DND-41 (cell line): ENCODE measurements at regions not wholly inside any gene's neighbourhood (a gene's known extent, or its start where the extent isn't known, plus 50 kb on each side); places are given as distances from the start of the nearest gene placed in this dataset.

ENCODE experiments used
- ATAC-seq: fragments of 200-7000 bp; cut with Tn5 transposase; 3 replicates; pipeline ENCODE4 v1.9.1; 2021; ENCODE audit warnings: low read depth; ENCODE audit not compliant: insufficient read depth
- DNase-seq: peaks from one replicate; pipeline ENCODE4 v3.0.0-alpha.2; 2020
- H2AFZ ChIP-seq: 2 replicates; pipeline ENCODE4 v1.6.0; 2012; ENCODE audit warnings: low read depth, low read length
- H3K27ac ChIP-seq: 2 replicates; pipeline ENCODE4 v1.5.1; 2012; ENCODE audit warnings: low read length, inconsistent platforms
- H3K27me3 ChIP-seq: fragments of 200-600 bp; sonication (generic); 2 replicates; pipeline ENCODE4 v1.6.0; 2012; ENCODE audit warnings: low read length, mild to moderate bottlenecking, inconsistent platforms; ENCODE audit not compliant: insufficient read depth, poor library complexity
- H3K36me3 ChIP-seq: 2 replicates; pipeline ENCODE4 v1.5.1; 2012; ENCODE audit warnings: low read length, inconsistent platforms; ENCODE audit not compliant: insufficient read depth
- H3K4me1 ChIP-seq: 2 replicates; pipeline ENCODE4 v1.5.1; 2012; ENCODE audit warnings: mild to moderate bottlenecking, low read length; ENCODE audit not compliant: insufficient read depth
- H3K4me2 ChIP-seq: 2 replicates; pipeline ENCODE4 v1.6.0; 2012; ENCODE audit warnings: mild to moderate bottlenecking, moderate library complexity, low read length, inconsistent platforms; ENCODE audit not compliant: insufficient read depth
- H3K4me3 ChIP-seq, 2 experiments: fragments of 200-600 bp in 1 of 2; shearing (Covaris generic) in 1 of 2; 2 replicates each; pipeline ENCODE4 v1.5.1; 2012 to 2016; ENCODE audit warnings: inconsistent platforms in 2 of 2, low read length in 2 of 2, mild to moderate bottlenecking in 2 of 2, low read depth in 1 of 2, moderate library complexity in 1 of 2
- H3K79me2 ChIP-seq: 2 replicates; pipeline ENCODE4 v1.6.0; 2012; ENCODE audit warnings: low read length, inconsistent platforms; ENCODE audit not compliant: insufficient read depth
- H3K9ac ChIP-seq: 2 replicates; pipeline ENCODE4 v1.6.0; 2012; ENCODE audit warnings: low read depth, mild to moderate bottlenecking, inconsistent platforms, low read length, moderate library complexity
- H3K9me3 ChIP-seq: 2 replicates; pipeline ENCODE4 v1.5.1; 2012; ENCODE audit warnings: low read length, moderate library complexity, mild to moderate bottlenecking, inconsistent platforms; ENCODE audit not compliant: insufficient read depth, severe bottlenecking
- H4K20me1 ChIP-seq: 2 replicates; pipeline ENCODE4 v1.6.0; 2012; ENCODE audit warnings: low read length; ENCODE audit not compliant: insufficient read depth
- EZH2 ChIP-seq: IDR thresholded peaks from 3 replicates; pipeline ENCODE4 v1.6.1; 2012; ENCODE audit warnings: borderline replicate concordance, low read depth, mild to moderate bottlenecking, moderate library complexity, low read length, inconsistent platforms; ENCODE audit not compliant: severe bottlenecking
- TF ChIP-seq, protein P1 (sequence below): IDR thresholded peaks from 2 replicates; pipeline ENCODE4 v1.5.1; 2012; ENCODE audit warnings: borderline replicate concordance, low read length, moderate library complexity, mild to moderate bottlenecking; ENCODE audit not compliant: poor library complexity, severe bottlenecking; ENCODE audit errors: extremely low read depth

- Histone ChIP-seq H3K4me3 (no peak overlapping the region), H3K27me3 (no peaks in the 10 kb centered on the region), H3K79me2 (no peaks in the 10 kb centered on the region), H3K4me1 (no peaks in the 10 kb centered on the region), H3K9ac (no peak overlapping the region), H3K9me3 (no peaks in the 10 kb centered on the region), H4K20me1 (no peaks in the 10 kb centered on the region), H3K36me3 (no peaks in the 10 kb centered on the region), H3K27ac (no peak overlapping the region), H3K4me2 (no peak overlapping the region), H2AFZ (no peak overlapping the region)
- DNase-seq: no peak
- ATAC-seq: no peak
- TF ChIP-seq, protein P1, sequence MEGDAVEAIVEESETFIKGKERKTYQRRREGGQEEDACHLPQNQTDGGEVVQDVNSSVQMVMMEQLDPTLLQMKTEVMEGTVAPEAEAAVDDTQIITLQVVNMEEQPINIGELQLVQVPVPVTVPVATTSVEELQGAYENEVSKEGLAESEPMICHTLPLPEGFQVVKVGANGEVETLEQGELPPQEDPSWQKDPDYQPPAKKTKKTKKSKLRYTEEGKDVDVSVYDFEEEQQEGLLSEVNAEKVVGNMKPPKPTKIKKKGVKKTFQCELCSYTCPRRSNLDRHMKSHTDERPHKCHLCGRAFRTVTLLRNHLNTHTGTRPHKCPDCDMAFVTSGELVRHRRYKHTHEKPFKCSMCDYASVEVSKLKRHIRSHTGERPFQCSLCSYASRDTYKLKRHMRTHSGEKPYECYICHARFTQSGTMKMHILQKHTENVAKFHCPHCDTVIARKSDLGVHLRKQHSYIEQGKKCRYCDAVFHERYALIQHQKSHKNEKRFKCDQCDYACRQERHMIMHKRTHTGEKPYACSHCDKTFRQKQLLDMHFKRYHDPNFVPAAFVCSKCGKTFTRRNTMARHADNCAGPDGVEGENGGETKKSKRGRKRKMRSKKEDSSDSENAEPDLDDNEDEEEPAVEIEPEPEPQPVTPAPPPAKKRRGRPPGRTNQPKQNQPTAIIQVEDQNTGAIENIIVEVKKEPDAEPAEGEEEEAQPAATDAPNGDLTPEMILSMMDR: no peak
- no peak for TF ChIP-seq EZH2
These were observed 666.9 kb upstream of the KLF4 start for GRCh38 chr9:108156270-108156998.

DNA sequence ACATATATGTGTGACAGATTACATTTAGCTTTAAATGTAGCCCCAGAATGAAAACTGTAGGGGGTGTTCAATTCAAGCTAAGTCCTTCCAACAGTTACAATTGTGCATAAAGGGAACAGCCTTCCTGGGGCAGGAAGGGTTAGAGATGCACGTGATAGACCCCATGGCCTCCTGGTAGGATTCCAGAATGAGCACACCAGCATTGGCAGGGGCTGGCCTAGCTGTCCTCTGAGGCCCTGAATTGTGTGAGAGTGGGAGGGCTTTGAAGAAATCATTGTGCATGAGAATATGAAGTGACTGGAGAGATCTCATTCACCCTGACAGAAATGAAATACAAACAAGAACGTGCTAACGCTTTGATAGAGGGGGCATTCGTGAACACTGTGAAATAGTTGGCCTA, 663.8 kb upstream of the KLF4 start:
- no peak overlapping the region for H3K4me2 ChIP-seq
- no peak overlapping the region for H3K27ac ChIP-seq
- no peak overlapping the region for H3K4me3 ChIP-seq
- no peak overlapping the region for H2AFZ ChIP-seq
- TF ChIP-seq EZH2: no peak
- TF ChIP-seq, protein P1: no peak
- H3K9me3 ChIP-seq: no peaks in the 10 kb centered on the region
- H3K36me3 ChIP-seq: no peaks in the 10 kb centered on the region
- no peaks in the 10 kb centered on the region for H4K20me1 ChIP-seq
- no peak overlapping the region for H3K9ac ChIP-seq
- H3K27me3 ChIP-seq: no peaks in the 10 kb centered on the region
- H3K79me2 ChIP-seq: no peaks in the 10 kb centered on the region
- ATAC-seq (no peak), DNase-seq (no peak)
- no peaks in the 10 kb centered on the region for H3K4me1 ChIP-seq

GRCh38 chr9:108150736-108151586, 661.4 kb upstream of the KLF4 start:
- no peak for TF ChIP-seq EZH2
- TF ChIP-seq, protein P1: no peak
- Histone ChIP-seq H3K4me2 (no peak overlapping the region), H3K9ac (no peak overlapping the region), H3K79me2 (no peaks in the 10 kb centered on the region), H3K9me3 (no peaks in the 10 kb centered on the region), H3K27ac (no peak overlapping the region), H4K20me1 (no peaks in the 10 kb centered on the region), H3K4me1 (no peaks in the 10 kb centered on the region), H2AFZ (no peak overlapping the region), H3K27me3 (no peaks in the 10 kb centered on the region), H3K36me3 (no peaks in the 10 kb centered on the region), H3K4me3 (no peak overlapping the region)
- ATAC-seq (no peak), DNase-seq (no peak)
